NCI-H2107 treated with DMSO at 0.1 percent for 48 hours (cell line): ENCODE measurements at regions not wholly inside any gene's neighbourhood (a gene's known extent, or its start where the extent isn't known, plus 50 kb on each side); places are given as distances from the start of the nearest gene placed in this dataset.
A peak's percentile ranks its signal among the peaks of the same experiment; 100 is the strongest.

ENCODE experiments used
- DNase-seq: peaks from one replicate; lab custom pipeline; 2025; ENCODE audit not compliant: unreplicated experiment; lab: John Stamatoyannopoulos, UW

DNA sequence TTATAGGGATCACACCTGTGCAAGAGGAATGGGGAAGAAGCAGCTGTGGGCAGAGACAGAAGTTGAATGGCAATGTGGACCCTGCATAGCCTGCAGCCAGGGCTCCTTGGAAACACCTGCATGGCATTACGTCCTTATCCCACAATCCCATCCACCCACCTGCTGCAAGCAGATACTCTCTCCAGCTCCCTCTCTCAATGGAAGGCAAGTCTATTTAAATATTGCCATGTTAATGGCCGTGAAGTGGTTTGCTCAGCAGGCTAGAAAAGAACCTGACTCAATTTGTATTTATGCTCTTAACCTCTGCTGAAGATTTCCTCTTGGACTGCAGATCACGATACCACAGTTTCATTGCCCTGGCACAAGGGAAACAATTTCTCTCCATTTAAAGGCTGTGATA lies 417.0 kb downstream of the TYW1 start:
- DNase-seq, result peak; percentile 95

DNA sequence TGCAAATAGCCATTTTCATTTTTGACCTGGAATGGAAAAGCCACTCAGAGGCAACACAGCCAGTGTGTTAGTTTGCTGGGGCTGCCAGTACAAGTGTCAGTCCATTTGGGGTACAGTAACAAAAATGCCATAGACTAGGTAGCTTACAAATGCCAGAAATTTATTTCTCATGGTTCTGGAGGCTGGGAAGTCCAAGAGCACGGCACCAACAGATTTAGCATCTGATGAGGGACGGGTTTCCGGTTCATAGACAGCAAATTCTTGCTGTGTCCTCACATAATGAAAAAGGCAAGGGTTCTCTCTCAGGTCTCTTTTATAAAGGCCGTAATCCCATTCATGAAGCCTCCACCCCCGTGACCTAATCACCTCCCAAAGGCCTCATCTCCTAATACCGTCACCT lies 418.2 kb downstream of the TYW1 start:
- DNase-seq, result no peak

DNA sequence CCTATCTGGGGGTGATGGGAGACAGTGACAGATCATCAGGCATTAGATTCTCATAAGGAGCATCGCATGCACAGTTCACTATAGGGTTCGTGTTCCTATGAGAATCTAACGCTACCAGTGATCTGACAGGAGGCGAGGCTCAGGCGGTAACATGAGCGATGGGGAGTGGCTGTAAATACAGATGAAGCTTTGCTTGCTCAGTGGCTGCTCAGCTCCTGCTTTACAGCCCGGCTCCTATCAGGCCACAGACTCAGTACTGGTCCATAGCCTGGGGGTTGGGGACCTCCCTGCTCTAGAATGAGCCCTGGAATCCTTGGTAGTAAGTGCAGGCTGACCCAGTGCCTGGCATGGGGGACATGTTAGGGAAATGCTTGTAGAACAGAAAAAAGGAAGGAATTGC lies 426.0 kb downstream of the TYW1 start:
- no peak for DNase-seq

DNA sequence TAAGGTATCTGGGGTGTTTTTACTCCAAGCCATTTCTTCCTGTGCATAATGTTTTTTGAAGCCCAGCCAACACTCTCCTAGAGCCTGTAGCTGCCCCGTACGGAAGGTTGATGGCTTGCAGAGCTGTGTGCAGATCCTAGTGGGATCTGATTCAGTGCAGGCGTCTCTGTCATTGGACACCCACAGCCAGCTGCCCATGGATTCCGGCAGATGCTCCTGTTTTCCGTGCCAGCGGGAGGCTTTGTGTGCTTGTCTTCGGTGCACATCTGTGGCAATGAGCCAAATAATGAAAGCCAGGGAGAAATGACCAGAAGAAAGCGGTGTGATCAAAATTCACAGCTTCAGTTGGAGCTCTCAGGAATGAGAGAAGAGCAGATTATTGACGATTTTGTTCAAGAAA lies 426.4 kb downstream of the TYW1 start:
- no peak for DNase-seq

DNA sequence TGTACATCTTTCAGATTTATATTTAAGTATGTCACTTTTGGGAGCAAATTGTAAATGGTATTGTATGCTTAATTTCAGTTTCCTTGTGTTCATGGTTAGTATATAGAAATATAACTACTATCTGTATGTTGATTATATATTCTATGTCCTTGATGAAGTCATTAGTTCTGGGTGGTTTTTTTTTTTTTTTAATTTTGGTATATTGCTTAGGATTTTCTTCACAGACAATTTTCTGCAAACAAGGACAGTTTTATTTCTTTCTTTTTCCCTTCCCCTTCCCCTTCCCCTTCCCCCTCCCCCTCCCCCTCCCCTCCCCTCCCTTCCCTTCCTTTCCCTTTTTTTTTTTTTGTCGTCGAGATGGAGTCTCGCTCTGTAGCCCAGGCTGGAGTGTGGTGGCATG lies 430.0 kb downstream of the TYW1 start:
- DNase-seq, result no peak

DNA sequence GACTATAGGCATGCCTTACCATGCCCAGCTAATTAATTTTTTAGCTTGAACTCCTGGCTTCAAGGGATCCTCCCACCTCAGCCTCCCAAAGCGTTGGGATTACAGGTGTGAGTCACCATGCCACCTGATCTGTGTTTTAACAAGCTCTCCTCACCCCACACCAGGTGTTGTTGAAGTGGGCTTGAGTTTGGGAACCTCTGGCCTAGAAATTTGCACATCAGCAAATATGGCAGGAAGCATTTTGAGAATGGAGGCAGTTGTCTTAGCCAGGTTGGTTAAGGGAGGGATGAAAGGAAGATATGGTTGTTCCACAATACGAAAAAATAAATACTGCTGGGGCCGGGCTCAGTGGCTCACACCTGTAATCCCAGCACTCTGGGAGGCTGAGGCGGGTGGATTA lies 433.1 kb downstream of the TYW1 start:
- no peak for DNase-seq

- no peak for DNase-seq
Observed at GRCh38 chr7:67432536-67433234, 436.1 kb downstream of the TYW1 start.

DNA sequence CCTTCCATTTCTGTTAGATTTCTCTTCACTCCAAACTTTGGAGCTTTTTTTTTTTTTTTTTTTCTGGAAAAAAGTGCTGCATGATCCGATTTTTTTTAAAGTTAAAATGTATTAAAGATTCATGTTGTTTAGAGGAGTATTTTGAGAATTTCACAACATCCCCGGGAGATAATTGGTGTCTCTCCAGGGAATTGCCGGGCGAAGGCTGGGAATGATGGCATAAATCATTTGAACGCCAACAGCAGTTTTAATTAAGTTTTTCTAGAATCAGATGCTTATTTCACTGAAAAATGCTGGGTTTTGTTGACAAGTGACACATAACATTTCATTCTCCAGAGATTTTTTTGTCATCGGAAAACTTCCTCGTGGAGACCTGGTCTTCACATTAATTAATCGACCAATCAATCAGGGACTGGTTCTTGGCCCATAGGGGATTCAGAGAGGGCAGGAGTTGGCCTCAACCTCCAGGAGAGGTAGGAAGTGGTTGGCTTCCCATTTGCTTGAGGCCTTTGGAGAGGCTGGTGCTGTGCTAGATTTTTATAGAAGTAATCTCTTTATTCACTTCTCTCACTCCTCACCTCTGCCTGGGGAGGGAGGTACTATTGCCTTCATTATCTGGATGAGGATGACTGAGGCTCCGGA lies 439.4 kb downstream of the TYW1 start:
- DNase-seq, result no peak

DNA sequence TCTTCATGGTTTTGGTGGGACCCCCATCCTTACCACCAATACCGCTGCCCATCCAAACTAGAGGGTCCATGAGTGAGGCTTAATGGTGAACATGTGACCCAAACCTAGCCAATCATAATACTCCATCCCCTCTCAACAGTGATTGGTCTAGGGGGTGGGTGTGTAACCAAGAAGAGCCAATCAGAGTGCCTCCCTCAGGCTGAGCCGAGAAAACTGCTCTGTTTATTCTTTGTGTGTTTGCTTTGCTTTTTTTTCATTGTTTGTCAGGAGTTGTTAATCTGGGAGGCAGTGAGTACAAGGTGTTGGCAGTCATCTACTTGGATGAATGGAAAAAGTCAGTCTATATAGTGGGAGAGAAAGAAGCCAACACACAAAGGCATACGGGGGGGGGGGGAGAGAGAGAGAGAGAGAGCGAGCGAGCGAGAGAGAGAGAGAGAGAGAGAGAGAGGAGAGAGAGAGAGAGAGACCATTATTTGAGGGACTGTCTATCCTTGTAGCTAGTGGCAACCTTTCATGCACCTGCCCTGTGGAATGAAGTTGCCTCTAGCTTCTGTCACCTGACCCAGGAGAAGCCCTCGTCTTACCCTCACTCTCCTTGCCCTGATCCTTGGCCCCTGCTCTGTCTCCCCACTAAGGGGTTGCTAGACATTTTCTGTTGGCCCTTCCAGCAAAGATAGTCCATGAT lies 441.7 kb downstream of the TYW1 start:
- no peak for DNase-seq

DNA sequence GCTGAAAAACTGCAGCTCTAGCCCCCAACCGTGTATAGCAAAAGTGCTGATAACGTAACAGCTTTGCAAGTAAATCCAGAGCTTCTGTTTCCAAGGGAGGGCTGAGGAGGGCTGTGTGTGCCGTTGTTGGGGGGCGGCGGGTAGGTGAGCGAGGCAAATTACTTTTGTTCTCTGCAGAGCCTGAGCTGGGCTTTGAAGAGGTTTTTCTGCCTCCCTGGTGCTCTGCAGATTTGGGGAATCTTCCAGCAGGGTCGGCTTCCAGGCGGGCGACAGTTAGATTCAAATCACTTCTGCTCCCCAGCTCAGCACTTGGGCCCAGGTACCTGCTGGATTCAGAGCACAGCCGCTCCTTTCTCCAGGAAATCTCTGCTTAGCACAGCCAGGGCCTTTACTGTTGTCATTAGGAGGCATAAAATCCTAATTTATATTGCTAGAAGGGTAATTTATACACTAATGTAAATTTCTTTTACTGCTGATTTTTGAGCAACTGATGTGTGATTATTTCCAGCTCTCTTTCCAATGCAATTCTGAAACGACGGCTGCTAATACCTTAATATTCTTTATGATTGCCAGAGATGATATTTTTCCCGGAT lies 442.4 kb downstream of the TYW1 start:
- DNase-seq, result no peak

- DNase-seq, result no peak
Observed at GRCh38 chr7:67440321-67440720, 443.7 kb downstream of the TYW1 start.

- no peak for DNase-seq
Observed at GRCh38 chr7:67445728-67446127, 449.1 kb downstream of the TYW1 start.

DNA sequence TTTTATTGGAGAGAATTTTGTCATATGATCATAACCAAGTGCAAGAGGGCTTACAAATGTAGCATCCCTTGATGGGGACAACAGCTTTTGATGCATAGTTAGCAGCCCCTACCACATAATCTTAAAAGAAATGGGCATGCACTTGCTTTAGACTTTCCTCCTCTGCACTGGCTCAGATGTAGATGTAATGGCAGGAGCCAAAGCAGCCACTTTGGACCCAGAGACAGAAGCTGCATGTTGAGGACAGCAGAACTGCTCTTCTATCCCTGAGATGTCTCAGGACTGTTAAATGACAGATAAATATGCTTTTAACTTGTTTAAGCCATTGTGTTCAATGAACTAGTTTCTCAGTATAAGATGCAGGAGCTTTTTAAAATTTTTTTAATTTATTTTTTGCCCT lies 450.7 kb downstream of the TYW1 start:
- DNase-seq, result no peak

DNA sequence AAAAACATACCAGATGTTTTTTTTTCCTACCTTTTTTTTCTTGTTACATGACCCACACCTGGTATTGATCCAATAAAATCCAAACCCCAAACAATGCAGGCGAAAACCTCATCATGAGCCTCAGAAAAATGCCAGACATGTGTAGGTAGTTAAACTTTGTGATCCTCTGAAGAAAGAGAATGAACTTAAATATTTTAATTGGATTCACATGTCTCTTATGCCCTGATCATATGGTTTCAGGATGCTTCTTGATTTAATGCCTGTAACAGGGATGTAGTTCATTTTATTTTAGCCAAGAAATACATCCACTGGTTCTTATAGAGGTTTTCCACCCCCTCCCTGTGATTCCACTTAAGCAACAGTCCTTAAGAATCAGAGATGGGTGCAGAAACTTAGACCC lies 451.6 kb downstream of the TYW1 start:
- no peak for DNase-seq

GRCh38 chr7:67450171-67450570 lies 453.5 kb downstream of the TYW1 start:
- no peak for DNase-seq

DNA sequence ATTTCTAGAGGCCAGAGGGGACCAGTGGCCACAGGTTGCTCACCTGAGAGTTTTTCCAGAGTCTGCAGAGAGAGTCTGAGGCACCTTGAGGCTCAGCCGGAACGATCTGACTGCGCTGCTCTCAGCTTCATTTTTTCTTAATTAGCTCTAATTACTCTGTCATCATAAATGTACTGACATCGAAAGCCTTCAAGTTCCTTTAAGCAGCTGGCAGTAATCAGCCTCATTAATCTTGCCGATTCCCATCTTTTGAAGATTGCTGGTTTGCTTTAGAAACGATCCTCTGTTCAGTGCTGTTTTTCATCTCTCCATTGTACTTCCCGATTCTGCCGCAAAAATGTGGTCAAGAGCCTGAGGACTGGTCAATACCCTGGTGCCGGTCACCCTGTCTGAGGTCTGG lies 454.7 kb downstream of the TYW1 start:
- DNase-seq, result no peak

- DNase-seq, result no peak
Observed at GRCh38 chr7:67452516-67453026, 455.9 kb downstream of the TYW1 start.

GRCh38 chr7:67453580-67454380 lies 457.1 kb downstream of the TYW1 start:
- DNase-seq, result no peak

- DNase-seq, result no peak
Observed at GRCh38 chr7:67455508-67455907, 458.9 kb downstream of the TYW1 start.

DNA sequence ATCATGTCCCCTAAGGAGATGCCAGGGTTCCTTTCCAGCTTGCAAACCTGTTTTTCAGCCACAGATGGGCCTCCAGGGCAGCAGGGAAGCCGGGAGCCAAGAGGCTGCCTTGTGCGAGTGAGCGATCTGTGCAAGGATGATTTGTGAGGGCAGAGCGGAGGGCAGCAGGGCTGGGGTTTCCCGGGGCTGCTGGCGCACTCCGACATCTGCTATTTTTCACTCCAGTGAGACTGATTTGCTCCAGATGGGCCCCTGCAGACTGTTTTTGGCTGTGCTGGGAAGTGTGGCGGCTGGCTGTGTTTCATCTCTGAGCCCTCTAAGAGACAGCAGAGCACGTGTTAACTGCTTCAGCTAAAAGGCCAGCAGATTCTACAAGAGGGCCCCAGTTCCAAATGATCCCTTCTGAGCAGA lies 466.2 kb downstream of the TYW1 start:
- DNase-seq, result no peak

DNA sequence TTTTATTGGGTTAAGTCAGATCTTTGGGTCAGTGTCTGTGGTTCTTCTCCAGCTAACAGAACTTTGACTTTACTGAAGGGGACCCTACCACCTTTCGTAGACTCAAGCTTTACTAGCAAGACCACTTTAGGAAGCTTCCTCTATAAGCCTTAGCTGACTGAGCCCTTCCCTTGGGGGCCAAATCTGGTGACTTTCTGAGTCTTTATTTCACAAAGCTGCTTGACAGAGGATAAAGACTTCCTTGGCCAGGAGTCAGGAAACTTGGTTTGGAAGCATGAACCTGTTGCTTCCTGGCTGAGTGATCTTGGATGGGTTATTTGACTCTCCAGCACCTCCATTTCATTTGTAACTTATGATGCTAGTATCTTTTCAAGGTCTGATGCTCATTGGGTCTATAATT lies 466.7 kb downstream of the TYW1 start:
- DNase-seq, result no peak
